Fibroblast of pulmonary artery (primary cell): ENCODE measurements at regions not wholly inside any gene's neighbourhood (a gene's known extent, or its start where the extent isn't known, plus 50 kb on each side); places are given as distances from the start of the nearest gene placed in this dataset.

Experiments used
- DNase-seq: peaks from one replicate; pipeline ENCODE4 v3.0.0-alpha.2; 2010; ENCODE audit warnings: low read depth
- H3K4me3 ChIP-seq: replicated peaks from 2 replicates; pipeline ENCODE4 v1.5.1; 2011; ENCODE audit warnings: low read depth, mild to moderate bottlenecking, control low read depth, low read length, moderate library complexity
- TF ChIP-seq, protein P1 (sequence below): IDR thresholded peaks from 2 replicates; pipeline ENCODE4 v1.5.1; 2011; ENCODE audit warnings: mild to moderate bottlenecking, control low read depth, low read length, inconsistent platforms; ENCODE audit errors: missing control alignments

DNA sequence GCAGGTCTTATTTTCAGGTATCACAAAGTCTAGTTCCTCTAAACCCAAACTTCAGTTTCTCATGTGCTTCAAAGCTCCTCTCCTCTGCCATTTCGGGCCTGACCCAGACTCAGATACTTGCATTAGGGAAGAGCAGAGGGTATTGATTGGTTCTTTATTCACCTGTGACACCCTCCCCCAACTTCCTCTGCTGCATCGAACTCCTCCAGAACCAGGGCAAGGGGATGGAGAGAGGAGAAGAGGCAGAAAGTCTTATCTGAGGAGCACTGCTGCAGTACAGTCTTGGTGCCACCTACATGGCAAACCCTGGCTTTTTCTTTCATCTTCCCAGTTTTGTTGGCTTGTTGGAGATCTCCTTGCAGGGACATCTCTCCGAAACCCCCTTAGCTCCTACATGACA lies 96.0 kb upstream of the OSMR start:
- H3K4me3 ChIP-seq = no peak overlapping the region
- TF ChIP-seq, protein P1, sequence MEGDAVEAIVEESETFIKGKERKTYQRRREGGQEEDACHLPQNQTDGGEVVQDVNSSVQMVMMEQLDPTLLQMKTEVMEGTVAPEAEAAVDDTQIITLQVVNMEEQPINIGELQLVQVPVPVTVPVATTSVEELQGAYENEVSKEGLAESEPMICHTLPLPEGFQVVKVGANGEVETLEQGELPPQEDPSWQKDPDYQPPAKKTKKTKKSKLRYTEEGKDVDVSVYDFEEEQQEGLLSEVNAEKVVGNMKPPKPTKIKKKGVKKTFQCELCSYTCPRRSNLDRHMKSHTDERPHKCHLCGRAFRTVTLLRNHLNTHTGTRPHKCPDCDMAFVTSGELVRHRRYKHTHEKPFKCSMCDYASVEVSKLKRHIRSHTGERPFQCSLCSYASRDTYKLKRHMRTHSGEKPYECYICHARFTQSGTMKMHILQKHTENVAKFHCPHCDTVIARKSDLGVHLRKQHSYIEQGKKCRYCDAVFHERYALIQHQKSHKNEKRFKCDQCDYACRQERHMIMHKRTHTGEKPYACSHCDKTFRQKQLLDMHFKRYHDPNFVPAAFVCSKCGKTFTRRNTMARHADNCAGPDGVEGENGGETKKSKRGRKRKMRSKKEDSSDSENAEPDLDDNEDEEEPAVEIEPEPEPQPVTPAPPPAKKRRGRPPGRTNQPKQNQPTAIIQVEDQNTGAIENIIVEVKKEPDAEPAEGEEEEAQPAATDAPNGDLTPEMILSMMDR = no peak
- DNase-seq = no peak

DNA sequence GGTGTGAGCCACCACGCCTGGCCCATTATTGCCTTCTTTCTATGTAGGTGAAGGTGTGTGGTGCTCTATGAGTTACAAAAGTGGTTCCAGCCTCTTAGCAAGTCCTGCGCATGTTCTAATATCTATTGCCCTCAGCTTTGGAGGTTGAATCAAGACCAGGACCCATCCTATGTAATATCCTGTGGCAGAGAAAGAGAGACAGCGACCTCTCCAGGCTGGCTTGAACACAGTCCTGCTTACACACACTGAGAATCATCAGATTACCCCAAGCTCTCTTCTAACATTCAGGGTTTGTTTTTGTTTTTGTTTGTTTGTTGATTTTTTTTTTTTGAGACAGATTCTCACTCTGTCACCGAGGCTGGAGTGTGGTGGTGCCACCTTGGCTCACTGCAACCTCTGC lies 94.7 kb upstream of the OSMR start:
- DNase-seq = peak; percentile 28
- TF ChIP-seq, protein P1 = peak; percentile 26
- H3K4me3 ChIP-seq = no peak overlapping the region

DNA sequence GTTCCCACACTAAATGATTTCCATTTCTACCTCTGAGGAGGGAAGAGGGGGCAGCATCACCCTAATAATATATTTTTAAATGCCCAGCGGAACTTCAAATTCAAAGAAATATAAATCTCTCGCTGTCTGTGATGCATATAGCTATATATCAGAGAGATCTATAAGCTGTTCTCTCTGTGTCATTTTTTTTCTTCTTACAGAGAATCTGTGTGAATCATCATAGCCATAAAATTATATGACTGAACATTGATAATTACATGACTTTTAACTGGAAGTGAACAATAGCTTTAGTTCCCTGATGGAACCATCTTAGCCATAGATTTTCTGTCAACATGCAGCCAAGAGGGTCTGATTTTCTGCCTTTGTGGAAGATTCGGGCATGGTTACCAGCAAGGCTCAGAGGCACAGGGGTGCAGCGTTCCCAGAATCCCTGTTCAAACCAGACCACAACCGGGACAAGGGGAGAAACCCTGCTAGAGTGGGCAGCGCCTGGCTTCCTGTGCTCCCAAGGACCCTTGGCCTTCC lies 93.7 kb upstream of the OSMR start:
- TF ChIP-seq, protein P1 = no peak
- DNase-seq = no peak

DNA sequence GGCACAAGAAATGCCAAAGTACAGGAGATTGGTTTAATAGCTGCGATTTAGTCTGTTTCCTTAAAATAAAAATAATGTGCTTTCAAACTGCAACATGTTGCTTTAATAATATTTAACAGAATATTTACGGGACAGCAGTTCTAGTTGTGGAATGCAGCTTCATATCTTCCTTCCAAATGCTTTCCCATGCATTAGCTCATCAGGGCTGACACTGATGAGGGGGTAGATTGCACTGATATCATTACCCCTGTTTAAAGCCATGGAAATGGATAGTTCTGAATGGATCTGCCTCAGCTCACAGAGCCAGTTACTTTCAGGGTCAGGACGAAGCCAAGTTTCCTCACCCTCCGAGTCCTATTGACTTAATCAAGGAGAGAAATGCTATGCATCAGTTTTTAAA lies 93.2 kb upstream of the OSMR start:
- TF ChIP-seq, protein P1 = no peak
- DNase-seq = no peak
- no peak overlapping the region for H3K4me3 ChIP-seq

More for the DNA sequence above, 93.7 kb upstream of the OSMR start:
- H3K4me3 ChIP-seq = no peak overlapping the region

DNA sequence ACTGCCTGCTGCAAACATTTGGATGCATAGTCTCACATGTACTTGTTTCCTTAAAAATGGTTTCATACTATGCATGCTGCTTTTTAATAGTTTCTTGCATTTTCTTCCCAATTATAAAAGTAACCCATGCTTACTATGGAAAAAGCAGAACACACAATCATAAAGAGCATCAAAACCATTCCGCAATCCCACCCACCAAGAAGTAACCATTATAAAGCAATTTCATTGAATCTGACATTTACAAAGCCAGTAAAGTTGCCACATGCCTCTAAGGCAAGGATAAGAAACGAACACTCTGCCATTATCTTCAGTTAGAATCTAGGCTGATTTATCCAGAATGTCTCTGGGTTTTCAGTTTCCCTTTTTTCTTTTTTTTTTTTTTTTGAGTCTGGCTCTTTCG lies 92.7 kb upstream of the OSMR start:
- DNase-seq = no peak
- no peak overlapping the region for H3K4me3 ChIP-seq
- TF ChIP-seq, protein P1 = no peak

DNA sequence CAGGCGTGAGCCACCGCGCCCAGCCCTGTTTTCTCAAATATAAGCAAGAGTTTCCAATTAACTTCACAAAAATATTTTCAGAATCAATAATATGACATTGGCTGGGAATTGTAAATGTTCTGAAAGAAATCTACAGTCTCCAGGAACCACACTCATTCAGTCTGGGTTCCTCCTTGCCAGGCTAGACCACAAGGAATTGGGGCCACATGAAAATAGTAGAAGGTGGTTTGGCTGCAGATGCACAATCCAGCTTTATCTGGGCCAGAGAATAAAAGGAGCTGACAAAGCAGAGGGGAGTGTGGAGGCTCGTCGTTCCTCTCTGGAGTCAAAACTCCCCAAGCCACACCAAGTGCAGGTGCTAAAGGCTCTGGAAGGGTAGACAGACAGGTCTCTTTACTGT lies 92.0 kb upstream of the OSMR start:
- TF ChIP-seq, protein P1 = no peak
- DNase-seq = no peak
- H3K4me3 ChIP-seq = no peak overlapping the region

DNA sequence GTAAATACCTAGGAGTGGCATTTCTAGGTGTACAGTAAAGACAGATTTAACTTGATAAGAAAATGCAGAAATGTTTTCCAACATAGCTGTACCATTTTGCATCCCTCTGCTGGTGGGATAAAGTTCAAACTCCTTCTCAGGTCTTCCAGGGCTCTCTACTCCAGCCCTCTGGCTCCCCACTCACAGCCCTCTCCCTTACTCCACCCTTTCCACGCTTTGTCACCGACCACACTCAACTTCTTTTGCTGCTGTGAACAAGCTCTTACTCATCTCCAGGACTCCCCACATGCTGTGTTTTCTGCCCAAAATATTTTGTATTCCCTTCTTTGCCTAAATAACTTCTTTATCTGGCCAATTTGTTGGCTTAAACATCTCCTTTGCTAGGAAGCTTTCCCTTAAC lies 90.6 kb upstream of the OSMR start:
- no peak overlapping the region for H3K4me3 ChIP-seq
- TF ChIP-seq, protein P1 = no peak
- DNase-seq = peak; percentile 23
